Heart left ventricle (tissue), 13 donors: ENCODE measurements at regions not wholly inside any gene's neighbourhood (a gene's known extent, or its start where the extent isn't known, plus 50 kb on each side); places are given as distances from the start of the nearest gene placed in this dataset.

Experiments
- CTCF ChIP-seq, 12 donors: fragments of 200-600 bp; sonication (generic) in 4 of 12; IDR thresholded peaks; one replicate each; pipeline versions ENCODE4 v1.5.0 to v1.8.0; 2018 to 2022; ENCODE audit warnings: antibody characterized with exemption in 12 of 12, mild to moderate bottlenecking in 5 of 12
- POLR2A ChIP-seq, 2 donors: fragments of 450-650 bp; IDR thresholded peaks; one replicate each; pipeline ENCODE4 v1.6.1; 2017; ENCODE audit warnings: antibody characterized with exemption in 2 of 2, mild to moderate bottlenecking in 2 of 2, moderate library complexity in 2 of 2
- donor health status: ischemic (EF 13 %, LVEDD 7.1; RV severe dilation, severe dysfunction).
- donor health status: DM: no; HTN: yes; CAD: no.
- donor health status: DM: no; HTN: no; CAD: no.
- donor health status: ischemic (EF 25% LVEDD 6.9; RV normal size, moderate dysfunction).
- donor health status: ischemic (EF 25% LVEDD 5.7; RV mildly dilated, moderate dysfunction).
- donor health status: ischemic (EF 35%, LVEDD 5.7; RV mildly dilated, moderate dysfunction).
- donor health status: nonischemic (EF 11% LVEDD 7.7; RV severe dilation, severe dysfunction).
- donor health status: DM: yes; HTN: yes; CAD: no.
- donor health status: PGD.
- donor health status: ischemic (EF 29% LVEDD 5.4; RV normal size, mild dysfunction).
- donor health status: nonischemic (EF 23%, LVEDD 6.1; RV moderate dilation, normal function).

GRCh38 chr5:112077180-112077579, 320.2 kb upstream of the NREP start:
- TF ChIP-seq POLR2A (IDR thresholded peaks at IDR 0.05), result no peak
- no peak for TF ChIP-seq CTCF (IDR thresholded peaks at IDR 0.05)
